Raji (cell line): ENCODE measurements at regions not wholly inside any gene's neighbourhood (a gene's known extent, or its start where the extent isn't known, plus 50 kb on each side); places are given as distances from the start of the nearest gene placed in this dataset.

Experiments used
- POLR2A ChIP-seq: IDR thresholded peaks from 2 replicates; pipeline ENCODE4 v1.6.1; 2011; ENCODE audit warnings: low read depth, low read length, control low read depth; ENCODE audit not compliant: insufficient read depth

DNA sequence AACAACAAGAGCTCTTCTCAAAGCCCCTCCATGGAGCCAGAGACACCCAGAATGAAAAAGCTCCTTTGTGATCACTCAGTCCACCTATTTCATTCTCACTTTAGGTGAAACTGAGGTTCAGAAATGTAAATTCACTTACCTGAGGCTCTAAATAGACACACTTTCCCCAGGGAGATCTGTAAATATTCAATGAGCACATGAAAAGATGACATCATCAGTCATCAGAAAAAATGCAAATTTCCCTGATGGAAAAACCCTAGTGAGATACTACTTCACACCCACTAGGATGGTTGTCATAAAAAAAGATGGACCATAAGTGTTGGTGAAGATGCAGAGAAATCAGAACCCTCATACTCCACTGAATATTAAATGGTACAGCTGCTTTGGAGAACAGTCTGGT, 339.2 kb downstream of the EN1 start:
- no peak for TF ChIP-seq POLR2A

DNA sequence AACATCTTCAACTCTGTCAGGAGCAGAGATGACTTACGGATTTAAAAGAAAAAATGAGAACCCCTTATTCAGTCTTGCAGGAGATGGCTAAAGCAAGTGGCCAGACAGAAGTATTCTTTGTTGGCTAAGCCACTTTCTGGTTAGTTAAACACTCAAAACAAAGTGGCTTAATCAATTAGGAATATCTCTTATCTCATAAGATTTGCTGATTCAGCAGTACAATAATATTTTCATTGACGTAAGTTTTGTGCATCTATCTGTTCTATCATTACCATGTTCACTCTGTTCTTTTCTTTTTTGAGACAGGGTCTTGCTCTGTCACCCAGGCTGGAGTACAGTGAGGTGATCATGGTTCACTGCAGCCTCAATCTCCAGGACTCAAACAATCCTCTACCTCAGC, 342.0 kb downstream of the EN1 start:
- no peak for TF ChIP-seq POLR2A

DNA sequence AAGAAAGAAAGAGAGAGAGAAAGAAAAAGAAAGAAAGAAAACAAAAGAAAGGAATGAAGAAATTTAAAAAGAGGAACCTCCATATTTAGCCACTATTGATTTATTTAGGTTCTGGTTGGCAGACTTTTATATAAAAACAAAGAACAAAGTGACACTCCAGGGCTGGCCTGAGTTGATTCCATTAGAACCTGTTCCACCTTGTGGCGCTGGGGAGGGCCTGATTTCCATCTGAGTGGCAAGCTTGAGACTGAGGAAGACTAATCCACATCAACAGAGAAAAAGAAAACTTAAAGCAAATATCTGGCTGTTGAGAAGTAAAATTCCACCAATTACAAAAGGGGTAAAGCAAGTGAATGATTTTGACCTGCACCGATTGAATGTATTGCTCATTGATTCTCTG, 345.3 kb downstream of the EN1 start:
- no peak for TF ChIP-seq POLR2A

DNA sequence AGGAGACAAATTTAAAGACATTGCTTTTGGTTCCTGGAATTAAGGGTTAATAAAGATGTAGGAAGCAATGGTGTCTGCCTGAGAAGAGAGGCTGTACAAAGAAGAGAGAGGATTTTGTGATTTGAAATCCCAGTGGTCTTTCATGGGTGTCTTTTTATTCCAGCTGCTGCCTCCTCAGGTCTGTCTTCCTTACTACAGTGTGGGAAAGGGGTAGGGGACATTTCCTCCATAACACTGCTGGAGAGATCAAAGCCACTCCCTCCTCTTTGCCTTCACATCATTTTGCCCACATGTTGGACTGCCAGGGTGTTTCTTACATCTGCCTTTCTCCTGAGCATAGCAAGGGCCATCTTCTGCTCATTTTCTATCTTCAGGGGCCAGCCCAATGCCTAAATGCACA, 348.5 kb downstream of the EN1 start:
- no peak for TF ChIP-seq POLR2A

DNA sequence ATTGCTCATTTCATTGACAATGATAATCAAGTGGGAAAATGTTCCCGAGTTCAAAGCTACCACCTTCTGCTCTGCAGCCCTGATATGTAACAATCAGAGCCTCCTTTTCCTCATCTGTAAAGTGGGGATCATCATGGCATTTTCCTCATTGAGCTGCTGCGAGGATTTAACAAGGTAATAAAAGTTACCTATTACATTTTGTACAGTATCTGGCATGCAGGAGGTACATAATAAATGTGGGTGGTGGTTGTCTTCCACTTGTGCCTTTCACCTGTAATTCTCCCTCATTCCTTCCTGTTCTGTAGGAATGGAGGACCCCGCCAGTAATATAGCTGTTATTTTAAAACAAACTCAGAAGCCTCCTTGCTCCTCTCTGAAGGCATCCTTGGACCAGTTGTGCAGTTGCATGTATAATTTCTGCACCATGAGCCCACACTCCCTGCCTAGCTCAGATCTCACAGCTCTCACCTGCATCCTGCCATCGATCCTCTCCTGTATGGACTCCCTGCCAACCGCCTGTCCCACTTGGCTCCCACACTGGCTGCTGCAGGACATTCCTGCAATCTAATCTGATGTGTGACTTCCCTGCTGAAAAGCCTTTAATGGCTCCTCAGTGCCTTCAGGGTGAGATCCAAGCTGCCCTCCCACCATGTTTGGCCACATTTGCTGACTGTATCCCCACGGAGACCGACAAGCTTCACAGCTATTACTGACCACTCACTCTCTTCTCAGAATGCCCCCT, 350.4 kb downstream of the EN1 start:
- TF ChIP-seq POLR2A = no peak

DNA sequence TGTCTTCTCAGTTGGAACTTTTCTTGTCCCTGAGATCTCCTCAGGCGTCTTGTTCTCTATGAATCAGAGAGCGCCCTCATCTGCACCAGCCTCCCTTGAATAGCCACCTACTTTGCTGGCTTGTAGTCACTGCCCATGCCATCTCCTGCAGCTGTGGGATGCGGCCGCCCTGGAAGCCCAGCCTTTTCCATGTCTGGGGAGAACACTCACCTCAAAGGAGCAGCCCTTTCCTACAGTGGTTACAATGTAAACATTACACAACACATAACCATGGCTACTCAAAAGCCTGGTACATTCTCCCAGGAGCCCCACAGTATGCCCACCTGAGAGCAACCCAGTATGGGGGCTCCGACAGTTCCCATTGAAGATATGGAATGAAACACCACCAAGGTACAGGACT, 351.0 kb downstream of the EN1 start:
- no peak for TF ChIP-seq POLR2A

DNA sequence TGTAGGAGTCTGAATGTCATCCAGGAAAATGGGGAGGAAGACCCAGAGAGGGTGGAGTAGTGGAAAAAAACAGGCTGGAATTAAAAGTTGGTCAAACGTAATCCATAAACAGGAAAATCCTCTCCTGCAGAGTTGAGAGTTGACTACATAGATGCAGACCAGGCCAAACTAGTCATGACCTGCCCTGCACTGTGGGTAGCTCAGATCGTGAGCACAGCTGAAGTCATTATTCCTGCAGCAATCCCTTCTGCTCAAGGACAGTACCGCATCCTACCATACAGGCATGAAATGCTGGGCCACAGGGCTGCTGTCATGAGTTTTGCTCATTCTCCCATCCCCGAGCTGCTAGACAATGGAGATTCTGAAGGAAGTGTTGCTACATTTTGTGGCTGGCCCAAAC, 352.2 kb downstream of the EN1 start:
- no peak for TF ChIP-seq POLR2A

DNA sequence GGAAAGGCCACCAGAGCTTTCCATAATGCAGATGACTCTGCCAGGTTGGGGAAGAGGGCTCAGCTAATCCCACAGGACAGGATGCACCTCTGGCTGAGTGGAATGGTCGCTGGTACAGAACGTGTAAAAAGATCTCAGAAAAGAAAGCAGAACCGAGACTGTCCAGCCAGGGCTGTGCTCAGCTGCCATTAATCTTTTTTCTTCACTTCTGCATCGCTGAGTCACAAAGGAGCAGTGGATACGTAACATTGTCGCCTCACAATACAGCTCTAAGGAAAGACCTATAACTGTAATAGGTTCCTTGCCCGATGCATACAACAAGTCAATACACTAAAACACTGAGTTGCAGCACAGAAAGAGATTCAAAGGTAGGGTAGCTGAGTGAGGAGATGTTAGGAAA, 354.2 kb downstream of the EN1 start:
- TF ChIP-seq POLR2A = no peak

DNA sequence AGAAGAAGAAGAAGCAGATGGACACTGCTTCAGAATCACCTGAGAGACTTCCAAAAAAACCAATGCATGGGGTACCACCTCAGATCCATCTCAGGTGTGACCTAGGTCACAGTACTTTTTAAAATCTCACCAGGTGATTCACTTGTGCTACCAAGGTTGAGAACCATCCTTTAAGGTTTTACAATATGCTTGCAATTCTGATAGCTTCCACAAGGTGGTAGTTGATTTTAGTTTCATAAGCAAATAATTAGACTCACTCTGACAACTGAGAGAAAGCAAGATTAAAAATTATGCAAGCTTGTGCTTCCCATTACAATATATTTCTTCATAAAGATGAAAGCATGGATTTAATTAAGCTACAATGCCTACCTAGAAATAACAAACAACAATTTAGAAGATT, 355.1 kb downstream of the EN1 start:
- no peak for TF ChIP-seq POLR2A

DNA sequence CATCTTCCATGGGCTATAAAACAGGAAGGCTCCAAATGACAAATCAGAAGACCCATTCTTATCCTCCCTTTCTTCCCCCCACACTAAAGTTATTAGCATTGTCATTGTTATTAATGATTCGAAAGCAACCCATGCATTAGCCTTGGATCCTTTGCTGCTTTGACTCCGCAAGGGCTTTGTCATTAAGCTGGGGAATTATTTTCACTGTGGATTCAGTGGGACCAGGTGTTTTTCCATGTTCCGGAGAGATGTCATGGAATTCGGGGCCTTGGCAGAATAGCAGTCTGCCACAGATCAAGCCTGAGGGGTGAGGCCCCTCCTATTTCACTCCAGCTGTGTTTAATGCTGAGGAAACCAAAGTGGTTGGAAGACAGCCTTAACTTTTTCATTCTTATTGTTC, 357.1 kb downstream of the EN1 start:
- no peak for TF ChIP-seq POLR2A

DNA sequence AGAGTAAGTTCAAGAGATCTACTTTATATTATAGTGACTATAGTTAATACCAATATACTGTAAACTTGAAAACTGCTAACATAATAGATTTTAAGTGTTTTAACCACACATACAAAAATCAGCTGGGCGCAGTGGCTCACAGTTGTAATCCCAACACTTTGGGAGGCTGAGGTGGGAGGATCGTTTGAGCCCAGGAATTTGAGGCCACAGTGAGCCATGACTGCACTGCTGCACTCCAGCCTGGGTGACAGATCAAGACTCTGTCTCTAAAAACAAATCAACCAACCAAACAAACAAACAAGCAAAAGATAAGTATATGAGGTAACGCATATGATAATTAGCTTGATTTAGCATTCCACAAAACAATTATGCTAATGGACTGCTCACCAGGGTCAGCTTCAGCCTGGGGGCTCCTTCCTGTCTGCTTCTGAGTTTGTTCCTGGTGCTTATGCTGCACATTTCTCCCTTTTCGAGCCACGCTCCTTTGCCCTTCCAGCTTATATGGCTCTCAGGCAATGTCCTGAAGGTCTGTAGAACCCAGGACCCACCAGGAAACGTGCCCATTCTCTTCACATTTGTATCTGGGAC, 357.6 kb downstream of the EN1 start:
- TF ChIP-seq POLR2A = no peak

DNA sequence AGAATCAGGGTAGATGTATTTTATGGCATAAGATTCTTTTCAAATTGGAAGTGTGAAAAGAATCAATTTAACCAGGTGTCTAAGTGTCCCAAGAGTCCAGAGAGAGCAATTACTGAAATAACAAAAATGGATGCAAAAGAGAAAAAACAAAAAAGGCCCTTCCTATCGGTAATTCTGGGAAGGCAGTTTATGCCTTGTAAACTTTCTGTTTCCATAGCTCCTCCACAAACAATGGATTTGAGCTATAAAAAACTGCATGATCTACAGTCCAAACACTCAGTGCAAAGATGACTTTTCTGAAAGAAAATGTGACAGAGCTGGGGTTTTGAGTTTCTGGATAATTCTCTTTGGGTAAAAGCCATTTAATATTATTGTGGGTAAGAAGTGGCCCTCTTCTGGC, 366.1 kb downstream of the EN1 start:
- no peak for TF ChIP-seq POLR2A

DNA sequence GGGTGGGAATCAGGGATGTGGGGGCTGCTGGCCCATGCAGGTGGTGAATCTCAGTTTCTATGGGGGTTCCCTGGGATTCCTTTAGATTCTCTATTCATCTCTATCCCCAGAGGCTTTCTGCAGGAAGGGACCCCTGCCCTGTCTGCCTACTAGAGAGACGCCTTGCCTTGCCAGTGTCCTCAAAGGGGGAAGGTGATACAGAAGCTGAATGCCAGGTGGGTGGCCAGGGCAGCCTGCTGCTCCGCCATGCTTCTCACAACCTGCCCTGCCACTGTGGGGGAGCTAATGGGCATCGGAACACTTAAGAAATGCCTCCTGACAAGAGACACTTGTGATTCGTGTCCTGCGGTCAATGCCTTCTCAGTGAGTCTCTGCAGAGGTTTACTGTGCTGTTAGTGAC, 368.4 kb downstream of the EN1 start:
- TF ChIP-seq POLR2A = no peak

DNA sequence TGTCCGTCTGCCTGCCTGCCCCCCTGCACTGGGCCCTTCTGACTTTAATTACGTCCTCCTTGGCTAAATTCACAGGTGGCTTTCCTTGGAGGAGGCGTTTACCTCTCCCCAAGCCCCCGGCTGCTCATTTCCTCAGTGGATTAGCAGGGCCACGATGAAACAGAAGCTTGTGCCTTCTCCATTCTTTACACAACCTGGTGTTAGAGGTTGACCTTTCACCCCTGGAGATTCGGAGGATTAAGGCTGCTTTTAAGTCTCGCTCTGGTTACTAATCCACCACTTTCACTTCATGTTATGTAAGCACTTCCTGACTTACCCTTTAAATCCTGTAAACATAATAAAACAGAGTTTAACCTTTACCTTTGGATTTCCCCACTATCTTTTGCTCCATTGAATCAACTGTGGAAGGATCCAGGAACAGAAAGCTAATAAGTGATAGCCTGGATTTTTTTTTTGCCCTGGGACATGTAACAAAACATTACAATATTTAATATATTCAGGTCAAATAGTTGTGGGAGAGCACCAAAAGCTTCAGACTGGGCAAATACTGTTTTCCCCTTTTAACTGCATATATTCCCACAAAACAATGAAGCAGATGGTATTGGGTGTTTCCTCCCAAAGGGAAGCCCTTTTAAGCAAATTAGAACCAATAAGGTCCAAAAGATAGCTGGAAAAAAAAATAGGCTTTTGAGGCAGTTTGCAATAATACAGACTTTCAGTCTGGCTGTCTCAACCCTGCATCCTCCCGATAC, 370.2 kb downstream of the EN1 start:
- TF ChIP-seq POLR2A = no peak

DNA sequence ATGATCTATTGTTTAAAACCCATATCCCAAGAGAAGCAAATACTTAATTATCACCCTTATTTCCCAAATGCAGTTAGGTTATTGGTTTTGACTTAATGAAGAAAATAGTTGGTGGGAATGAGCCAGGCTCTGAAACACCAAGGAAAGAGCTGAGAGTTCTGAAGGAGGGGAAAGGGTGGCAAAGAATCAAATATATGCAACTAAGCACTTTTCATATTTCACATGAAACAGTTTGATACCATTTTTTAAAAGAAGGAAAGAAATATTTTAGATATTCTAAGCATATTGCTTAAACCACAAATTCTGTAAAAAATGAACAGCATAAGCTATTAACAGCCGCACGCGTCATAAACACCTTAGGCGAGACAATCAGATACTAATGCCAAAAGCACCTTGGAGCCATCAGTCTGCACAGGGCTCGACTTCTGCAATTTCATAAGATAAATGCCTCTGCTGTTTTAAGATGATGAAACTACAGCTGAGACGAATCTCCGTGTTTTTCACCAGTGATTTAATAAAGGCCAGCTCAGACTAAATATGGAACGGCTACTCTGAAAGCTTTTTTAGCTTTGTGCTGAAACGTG, 371.7 kb downstream of the EN1 start:
- TF ChIP-seq POLR2A = no peak

DNA sequence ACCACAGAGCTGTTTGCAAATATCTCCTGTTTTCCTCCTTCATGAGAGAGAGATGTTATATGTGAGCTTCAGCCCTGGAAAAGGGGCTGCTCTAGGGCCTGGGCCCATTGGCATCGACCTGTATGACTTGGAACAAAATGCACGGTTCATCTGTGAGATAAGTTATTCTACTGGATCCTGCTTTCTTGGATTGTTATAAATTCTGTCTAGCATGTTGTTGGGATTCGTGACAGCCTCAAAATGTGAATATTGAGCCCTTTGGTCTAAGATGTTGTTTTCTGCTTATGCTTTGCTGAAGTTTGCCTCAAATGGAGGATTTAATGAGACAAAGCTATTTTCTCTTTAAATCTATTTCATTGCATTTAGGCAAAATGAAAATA, 372.9 kb downstream of the EN1 start:
- TF ChIP-seq POLR2A = no peak
